Upper lobe of right lung (tissue), 1 donor: ENCODE measurements at regions not wholly inside any gene's neighbourhood (a gene's known extent, or its start where the extent isn't known, plus 50 kb on each side); places are given as distances from the start of the nearest gene placed in this dataset.

Experiments
- ATAC-seq: fragments of 200-7000 bp; cut with Tn5 transposase; one replicate; pipeline ENCODE4 v1.9.1; 2020; ENCODE audit warnings: mild to moderate bottlenecking, moderate library complexity
- DNase-seq: peaks from one replicate; pipeline ENCODE4 v3.0.0-alpha.2; 2020
- H3K27ac ChIP-seq: fragments of 200-600 bp; one replicate; pipeline ENCODE4 v1.8.0; 2022
- H3K27me3 ChIP-seq: fragments of 200-600 bp; one replicate; pipeline ENCODE4 v1.8.0; 2022; ENCODE audit warnings: mild to moderate bottlenecking
- H3K36me3 ChIP-seq: fragments of 200-600 bp; one replicate; pipeline ENCODE4 v1.8.0; 2022
- H3K4me1 ChIP-seq: fragments of 200-600 bp; one replicate; pipeline ENCODE4 v1.8.0; 2022
- H3K4me3 ChIP-seq: fragments of 200-600 bp; one replicate; pipeline ENCODE4 v1.8.0; 2022; ENCODE audit warnings: mild to moderate bottlenecking
- H3K9me3 ChIP-seq: fragments of 200-600 bp; one replicate; pipeline ENCODE4 v1.8.0; 2022
- intact Hi-C: fragments of 100-400 bp; cut with DNase I; formaldehyde crosslinking; loops from one replicate; pipeline ENCODE4 v1.11.0; 2022
- TF ChIP-seq, protein P1 (sequence below): fragments of 200-600 bp; IDR thresholded peaks from one replicate; pipeline ENCODE4 v1.8.0; 2022; ENCODE audit warnings: antibody characterized with exemption
- donor health status: DM: no; HTN: yes; CAD: no; lungs with severe emphysema.

DNA sequence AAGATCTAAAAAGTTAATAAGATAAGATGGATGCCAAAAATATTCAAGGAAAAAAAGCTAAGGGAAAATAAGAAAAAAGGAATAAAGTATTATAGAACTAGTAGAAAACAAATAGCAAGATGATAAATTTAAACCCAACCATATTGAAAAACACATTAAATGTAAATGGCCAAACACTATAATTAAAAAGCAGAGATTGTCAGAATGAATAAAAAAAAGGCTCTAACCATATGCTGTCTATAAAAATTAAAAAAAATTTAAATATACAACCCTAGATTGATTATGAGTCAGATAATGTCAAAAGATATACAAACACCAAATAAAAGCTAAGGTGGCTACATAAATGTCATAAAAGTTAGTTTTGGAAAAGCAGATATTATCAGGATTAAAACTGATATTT is 617.5 kb upstream of the SGCG start:
- no peak for DNase-seq
- Histone ChIP-seq H3K9me3 (no peaks in the 10 kb centered on the region), H3K36me3 (no peaks in the 10 kb centered on the region), H3K27ac (no peak overlapping the region), H3K4me3 (no peak overlapping the region), H3K4me1 (no peaks in the 10 kb centered on the region), H3K27me3 (no peaks in the 10 kb centered on the region)
- TF ChIP-seq, protein P1, sequence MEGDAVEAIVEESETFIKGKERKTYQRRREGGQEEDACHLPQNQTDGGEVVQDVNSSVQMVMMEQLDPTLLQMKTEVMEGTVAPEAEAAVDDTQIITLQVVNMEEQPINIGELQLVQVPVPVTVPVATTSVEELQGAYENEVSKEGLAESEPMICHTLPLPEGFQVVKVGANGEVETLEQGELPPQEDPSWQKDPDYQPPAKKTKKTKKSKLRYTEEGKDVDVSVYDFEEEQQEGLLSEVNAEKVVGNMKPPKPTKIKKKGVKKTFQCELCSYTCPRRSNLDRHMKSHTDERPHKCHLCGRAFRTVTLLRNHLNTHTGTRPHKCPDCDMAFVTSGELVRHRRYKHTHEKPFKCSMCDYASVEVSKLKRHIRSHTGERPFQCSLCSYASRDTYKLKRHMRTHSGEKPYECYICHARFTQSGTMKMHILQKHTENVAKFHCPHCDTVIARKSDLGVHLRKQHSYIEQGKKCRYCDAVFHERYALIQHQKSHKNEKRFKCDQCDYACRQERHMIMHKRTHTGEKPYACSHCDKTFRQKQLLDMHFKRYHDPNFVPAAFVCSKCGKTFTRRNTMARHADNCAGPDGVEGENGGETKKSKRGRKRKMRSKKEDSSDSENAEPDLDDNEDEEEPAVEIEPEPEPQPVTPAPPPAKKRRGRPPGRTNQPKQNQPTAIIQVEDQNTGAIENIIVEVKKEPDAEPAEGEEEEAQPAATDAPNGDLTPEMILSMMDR: no peak
- no peak for ATAC-seq
- intact Hi-C loops: no loop called here

DNA sequence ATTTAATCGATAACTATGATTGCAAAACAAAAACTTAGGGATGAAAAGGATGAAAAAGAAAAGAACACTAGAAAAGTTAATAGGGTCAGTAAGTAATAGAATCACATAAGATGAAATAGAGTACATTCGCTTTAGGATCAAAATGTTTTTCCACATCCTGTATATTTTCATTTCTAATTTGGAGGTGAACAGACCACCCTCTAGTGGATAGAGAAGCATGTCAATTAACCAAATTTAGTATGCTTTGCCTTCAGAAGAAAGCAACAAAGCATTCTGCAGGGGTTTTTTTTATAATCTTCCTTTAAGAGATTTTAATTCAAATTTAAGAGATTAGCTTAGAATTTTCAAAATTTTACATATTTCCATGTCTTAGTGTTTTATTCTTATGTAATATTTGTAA is 611.0 kb upstream of the SGCG start:
- H3K27me3 ChIP-seq: no peaks in the 10 kb centered on the region
- intact Hi-C loops: no loop called here
- H3K9me3 ChIP-seq: no peaks in the 10 kb centered on the region
- H3K4me3 ChIP-seq: no peak overlapping the region
- H3K36me3 ChIP-seq: no peaks in the 10 kb centered on the region
- ATAC-seq: no peak
- no peak for DNase-seq
- TF ChIP-seq, protein P1: peak; percentile 13
- no peak overlapping the region for H3K27ac ChIP-seq
- no peaks in the 10 kb centered on the region for H3K4me1 ChIP-seq

DNA sequence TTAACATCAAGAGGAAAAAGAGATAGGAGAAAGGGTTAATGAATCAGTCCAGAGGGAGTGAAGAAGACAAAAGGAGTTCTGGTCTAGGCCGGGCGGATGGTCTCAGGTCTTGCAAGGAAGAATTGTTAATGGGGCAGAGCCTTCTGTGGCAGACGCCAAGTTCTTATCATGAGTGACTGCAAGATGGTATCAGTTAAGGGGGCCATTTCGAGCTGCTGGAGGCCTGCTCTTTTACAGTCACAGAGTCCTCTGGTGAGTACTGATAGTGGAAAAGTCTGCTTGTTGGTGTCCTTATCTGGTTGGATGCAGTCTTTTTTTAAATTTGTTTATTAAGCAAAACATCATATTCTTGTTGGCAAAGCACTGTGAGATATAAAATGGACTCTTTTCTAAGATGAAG is 590.9 kb upstream of the SGCG start:
- H3K4me1 ChIP-seq: no peaks in the 10 kb centered on the region
- intact Hi-C loops: no loop called here
- TF ChIP-seq, protein P1: no peak

DNA sequence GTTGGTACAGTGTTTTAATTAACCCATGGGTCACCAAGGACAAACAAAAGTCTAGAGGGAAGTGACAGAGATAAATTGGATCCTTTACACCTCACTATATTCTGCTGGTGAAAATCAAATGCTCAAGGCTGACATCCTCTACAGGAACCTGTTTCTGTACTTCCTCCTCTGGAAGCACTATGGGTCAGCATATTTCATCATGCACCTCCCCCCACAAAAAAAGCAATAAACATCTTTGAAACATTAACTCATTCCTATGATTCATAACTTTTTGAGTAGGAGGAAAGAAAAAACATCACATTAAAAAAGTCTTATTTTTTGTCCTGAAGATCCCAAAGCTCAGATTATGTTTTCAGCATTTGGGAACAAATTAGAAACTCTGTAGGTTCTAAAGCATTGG is 588.3 kb upstream of the SGCG start:
- H3K36me3 ChIP-seq: no peaks in the 10 kb centered on the region
- no peak overlapping the region for H3K4me3 ChIP-seq
- TF ChIP-seq, protein P1: no peak
- no peak overlapping the region for H3K27ac ChIP-seq
- intact Hi-C loops: no loop called here
- H3K27me3 ChIP-seq: no peaks in the 10 kb centered on the region
- no peaks in the 10 kb centered on the region for H3K9me3 ChIP-seq
- ATAC-seq (no peak), DNase-seq (no peak)
- H3K4me1 ChIP-seq: no peaks in the 10 kb centered on the region

More for the DNA sequence above, 590.9 kb upstream of the SGCG start:
- no peaks in the 10 kb centered on the region for H3K36me3 ChIP-seq
- no peaks in the 10 kb centered on the region for H3K27me3 ChIP-seq
- no peaks in the 10 kb centered on the region for H3K9me3 ChIP-seq
- no peak overlapping the region for H3K27ac ChIP-seq
- no peak for ATAC-seq
- DNase-seq: no peak
- no peak overlapping the region for H3K4me3 ChIP-seq

DNA sequence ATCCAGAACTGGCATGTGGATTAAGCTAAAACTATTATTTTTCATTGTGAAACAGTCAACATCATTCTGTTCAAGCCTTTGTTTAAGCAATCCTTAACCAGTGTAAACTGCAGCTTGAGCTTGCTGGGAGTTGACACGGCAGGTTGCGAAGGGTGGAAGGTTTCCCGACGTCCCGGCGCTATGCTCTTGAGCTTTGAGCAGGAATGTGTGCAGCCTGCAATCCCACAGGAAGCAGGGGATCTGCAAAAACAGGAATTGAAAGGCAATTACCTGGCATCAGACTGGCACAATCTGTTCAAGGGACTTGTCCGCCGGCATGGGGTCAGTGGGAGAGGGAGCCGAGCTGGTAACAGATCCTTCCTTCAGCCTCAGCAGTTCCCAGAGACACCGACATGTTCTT is 586.7 kb upstream of the SGCG start:
- Histone ChIP-seq H3K36me3 (no peaks in the 10 kb centered on the region), H3K4me1 (no peaks in the 10 kb centered on the region), H3K9me3 (no peaks in the 10 kb centered on the region), H3K27ac (no peak overlapping the region), H3K4me3 (no peak overlapping the region), H3K27me3 (no peaks in the 10 kb centered on the region)
- ATAC-seq (peak; percentile 24), DNase-seq (no peak)
- intact Hi-C loops: no loop called here
- TF ChIP-seq, protein P1: no peak

DNA sequence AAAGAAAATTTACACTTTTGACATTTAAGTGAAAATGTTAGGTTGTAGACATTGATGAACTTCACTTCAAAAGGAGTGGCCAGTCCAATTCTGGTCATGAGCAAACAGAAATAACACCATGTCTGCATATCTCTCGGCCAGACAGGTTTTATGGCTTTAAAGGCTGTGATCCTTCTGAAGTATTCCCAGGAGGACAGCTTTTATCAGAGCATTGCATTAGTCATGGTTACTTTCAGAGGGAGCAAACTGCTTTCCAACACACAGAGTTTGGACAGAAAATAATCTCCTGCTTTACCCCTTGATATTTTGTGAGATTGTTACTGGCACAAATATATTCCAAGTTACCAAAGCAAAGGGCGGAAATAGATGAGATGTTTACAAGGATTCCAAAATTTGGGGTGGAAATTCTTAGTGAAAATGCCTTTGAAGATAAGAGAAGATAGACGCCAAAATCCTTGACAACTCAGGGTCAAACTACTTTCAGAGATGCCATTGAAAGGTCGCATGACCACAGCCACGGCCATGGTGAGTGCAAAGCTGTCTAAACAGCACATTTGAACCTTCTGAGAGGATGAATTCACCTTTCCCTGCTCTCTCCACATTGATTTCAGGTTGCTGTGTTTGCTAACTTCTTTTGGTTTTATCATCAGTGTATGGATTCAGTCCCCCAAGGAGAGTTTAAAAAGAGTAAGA is 584.5 kb upstream of the SGCG start:
- DNase-seq (no peak), ATAC-seq (no peak)

More for the DNA sequence above, 584.5 kb upstream of the SGCG start:
- no peak overlapping the region for H3K4me3 ChIP-seq
- intact Hi-C loops: no loop called here
- H3K9me3 ChIP-seq: no peaks in the 10 kb centered on the region
- H3K4me1 ChIP-seq: no peaks in the 10 kb centered on the region
- no peaks in the 10 kb centered on the region for H3K36me3 ChIP-seq
- H3K27ac ChIP-seq: no peak overlapping the region
- H3K27me3 ChIP-seq: no peaks in the 10 kb centered on the region
- TF ChIP-seq, protein P1: no peak
